GM12873 (cell line): ENCODE measurements at regions not wholly inside any gene's neighbourhood (a gene's known extent, or its start where the extent isn't known, plus 50 kb on each side); places are given as distances from the start of the nearest gene placed in this dataset.

Source experiments
- CTCF ChIP-seq: IDR thresholded peaks from 2 replicates; pipeline ENCODE4 v1.5.1; 2012; ENCODE audit warnings: low read depth, mild to moderate bottlenecking, moderate library complexity, low read length, control low read depth; ENCODE audit not compliant: insufficient read depth; ENCODE audit errors: missing control alignments

GRCh38 chr4:162782778-162783525 lies 383.7 kb downstream of the NAF1 start:
- TF ChIP-seq CTCF: no peak

DNA sequence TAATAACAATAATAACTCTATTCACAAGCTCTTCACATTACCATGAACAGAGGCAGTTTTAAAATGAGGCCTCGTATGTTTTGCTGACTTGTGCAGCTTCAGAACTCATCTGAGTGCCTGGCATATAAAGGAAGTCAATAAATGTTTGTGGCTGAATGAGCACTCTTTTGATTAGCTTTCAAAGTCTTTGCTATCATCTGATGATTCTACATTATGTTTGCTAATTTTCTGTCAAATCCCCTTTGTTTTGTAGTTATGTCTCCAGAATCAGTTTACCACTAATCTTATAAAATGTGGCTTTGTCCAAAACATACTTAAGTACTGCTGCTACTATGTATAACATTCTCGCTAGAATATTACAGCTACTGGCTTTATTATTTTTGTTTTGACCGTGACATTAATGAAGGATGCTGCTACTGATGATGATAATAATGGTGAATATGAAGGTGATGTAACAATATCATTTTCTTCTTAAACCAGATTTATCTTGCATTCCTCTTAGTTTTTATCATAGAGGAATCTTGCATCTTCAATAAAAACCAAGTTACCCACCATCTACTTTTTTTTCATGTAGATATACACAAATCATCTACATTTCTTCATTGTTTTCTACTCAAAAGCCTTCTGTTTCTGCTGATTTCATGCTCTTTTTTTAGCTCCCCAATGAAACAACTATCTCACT lies 384.5 kb downstream of the NAF1 start:
- no peak for TF ChIP-seq CTCF

DNA sequence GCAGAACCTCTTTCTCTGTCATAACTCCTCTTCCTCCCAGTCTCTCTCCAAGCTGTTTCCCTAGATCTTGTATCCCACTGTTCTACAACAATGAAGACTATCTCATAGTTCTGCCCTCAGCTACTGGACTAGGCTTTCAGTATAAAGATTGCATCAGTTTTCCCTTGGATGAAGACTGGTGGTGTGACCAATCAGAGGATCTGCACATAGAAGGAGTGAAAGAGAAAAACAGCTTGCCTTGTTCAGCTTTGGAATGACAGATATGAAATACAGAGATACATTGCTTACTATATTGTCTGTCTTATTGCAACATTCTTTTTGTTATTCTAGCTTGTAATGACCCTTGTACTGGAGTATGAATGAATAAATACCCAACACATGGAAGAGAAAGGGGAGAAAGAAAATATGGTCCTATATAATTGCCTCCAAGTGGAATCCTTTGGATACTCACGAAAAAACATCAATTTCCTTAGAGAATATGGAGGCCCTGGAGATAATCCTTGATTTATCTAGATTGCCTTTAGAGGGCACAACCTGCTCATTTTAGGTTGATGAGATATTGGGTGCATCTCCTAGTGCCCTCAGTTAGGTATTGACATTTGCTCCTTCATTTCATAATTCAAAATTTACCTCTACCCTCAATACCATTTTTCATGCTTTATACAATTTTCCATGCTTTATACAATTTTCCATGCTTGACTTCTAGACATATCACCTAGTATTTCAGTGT lies 395.8 kb downstream of the NAF1 start:
- peak; percentile 19 for TF ChIP-seq CTCF

- TF ChIP-seq CTCF: no peak
These were observed 399.6 kb downstream of the NAF1 start for GRCh38 chr4:162767083-162767482.

GRCh38 chr4:162761965-162762364 lies 404.7 kb downstream of the NAF1 start:
- TF ChIP-seq CTCF: no peak

GRCh38 chr4:162732876-162733275 lies 433.8 kb downstream of the NAF1 start:
- TF ChIP-seq CTCF: no peak

DNA sequence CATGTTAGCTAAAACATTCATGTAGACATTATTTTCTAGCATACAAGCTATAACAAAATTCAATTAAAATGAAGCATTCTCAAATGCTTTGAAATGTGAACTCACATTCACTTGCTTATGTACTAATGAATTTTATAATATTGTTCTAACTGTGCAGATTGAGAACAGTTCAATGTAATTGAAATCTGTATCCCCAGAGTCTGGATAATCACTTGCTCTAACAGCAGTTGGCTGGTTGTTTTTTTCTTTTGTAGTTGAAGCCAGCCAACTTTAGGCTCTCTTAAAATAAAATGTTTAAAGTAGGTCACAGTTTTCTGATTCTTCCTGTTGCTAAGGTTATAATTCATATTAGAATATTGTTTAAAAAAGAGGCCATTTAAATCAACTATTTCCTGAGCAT lies 438.9 kb downstream of the NAF1 start:
- TF ChIP-seq CTCF: no peak
